ENCODE measurements at regions not wholly inside any gene's neighbourhood (a gene's known extent, or its start where the extent isn't known, plus 50 kb on each side); places are given as distances from the start of the nearest gene placed in this dataset.

DNA sequence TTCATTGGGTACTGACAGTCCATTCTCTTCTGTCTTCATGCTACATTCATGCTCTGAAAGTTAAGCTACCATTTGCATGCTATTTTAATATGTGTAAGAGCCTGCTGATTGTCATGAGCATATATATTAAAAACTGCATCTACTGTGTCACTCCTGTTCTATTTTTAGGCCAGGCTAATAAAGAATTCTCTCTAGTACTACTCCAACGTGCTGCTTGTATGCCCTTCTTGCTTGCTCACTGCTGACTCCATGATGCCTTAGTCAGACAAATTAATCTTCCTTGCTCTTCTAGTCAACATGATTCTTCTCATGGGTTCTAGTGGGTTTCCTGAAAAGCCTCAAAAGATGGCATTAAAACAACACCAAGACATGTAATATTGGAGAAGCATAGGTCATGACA, 1600.1 kb downstream of the DPP10 start:
- no peaks in the 10 kb centered on the region for H3K9me3 ChIP-seq (ENCODE audit: insufficient read depth, low read depth, low read length)
- no peak for TF ChIP-seq EZH2phosphoT487 (IDR thresholded peaks at IDR 0.05; ENCODE audit: borderline replicate concordance)
- TF ChIP-seq, protein P1, sequence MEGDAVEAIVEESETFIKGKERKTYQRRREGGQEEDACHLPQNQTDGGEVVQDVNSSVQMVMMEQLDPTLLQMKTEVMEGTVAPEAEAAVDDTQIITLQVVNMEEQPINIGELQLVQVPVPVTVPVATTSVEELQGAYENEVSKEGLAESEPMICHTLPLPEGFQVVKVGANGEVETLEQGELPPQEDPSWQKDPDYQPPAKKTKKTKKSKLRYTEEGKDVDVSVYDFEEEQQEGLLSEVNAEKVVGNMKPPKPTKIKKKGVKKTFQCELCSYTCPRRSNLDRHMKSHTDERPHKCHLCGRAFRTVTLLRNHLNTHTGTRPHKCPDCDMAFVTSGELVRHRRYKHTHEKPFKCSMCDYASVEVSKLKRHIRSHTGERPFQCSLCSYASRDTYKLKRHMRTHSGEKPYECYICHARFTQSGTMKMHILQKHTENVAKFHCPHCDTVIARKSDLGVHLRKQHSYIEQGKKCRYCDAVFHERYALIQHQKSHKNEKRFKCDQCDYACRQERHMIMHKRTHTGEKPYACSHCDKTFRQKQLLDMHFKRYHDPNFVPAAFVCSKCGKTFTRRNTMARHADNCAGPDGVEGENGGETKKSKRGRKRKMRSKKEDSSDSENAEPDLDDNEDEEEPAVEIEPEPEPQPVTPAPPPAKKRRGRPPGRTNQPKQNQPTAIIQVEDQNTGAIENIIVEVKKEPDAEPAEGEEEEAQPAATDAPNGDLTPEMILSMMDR (conservative IDR thresholded peaks at IDR 0.05; ENCODE audit: low read length) = no peak

DNA sequence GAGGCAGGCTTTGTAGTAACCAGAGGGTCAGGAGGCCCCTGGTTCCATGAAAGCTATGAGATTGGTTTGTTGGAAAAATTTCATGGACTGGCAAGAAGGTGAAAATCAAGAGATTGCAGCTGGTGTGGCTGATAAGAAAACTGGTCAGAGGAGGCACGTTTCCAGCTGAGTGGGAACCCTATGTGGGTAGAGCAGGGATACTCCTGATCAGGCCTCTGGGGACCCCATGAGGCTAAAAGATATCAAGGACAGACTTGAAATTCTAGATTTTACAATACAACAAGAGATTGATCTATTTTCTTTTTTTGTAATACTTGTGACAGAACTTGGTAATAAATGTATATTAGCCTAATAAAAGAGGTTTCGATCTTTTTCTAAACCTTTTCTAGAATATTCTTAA, 1615.1 kb downstream of the DPP10 start:
- no peaks in the 10 kb centered on the region for H3F3A ChIP-seq (ENCODE audit: low read depth)
- H3K4me1 ChIP-seq (ENCODE audit: insufficient read depth, low read length, poor library complexity, severe bottlenecking) = no peaks in the 10 kb centered on the region
- no peaks in the 10 kb centered on the region for H3K9me2 ChIP-seq (replicated peaks; ENCODE audit: low read depth, low read length)
- no peaks in the 10 kb centered on the region for H3K27me3 ChIP-seq (ENCODE audit: insufficient read depth, low read length, poor library complexity, severe bottlenecking)
- no peak overlapping the region for H3K9ac ChIP-seq (ENCODE audit: low read depth, low read length, poor library complexity, severe bottlenecking)
- H3K4me2 ChIP-seq (ENCODE audit: low read depth, low read length, poor library complexity, severe bottlenecking) = no peak overlapping the region
- H4K20me1 ChIP-seq (ENCODE audit: insufficient read depth, low read length, poor library complexity, severe bottlenecking) = no peaks in the 10 kb centered on the region
- H3K36me3 ChIP-seq (ENCODE audit: insufficient read depth, low read length) = no peaks in the 10 kb centered on the region
- no peak overlapping the region for H2AFZ ChIP-seq (ENCODE audit: low read length)
- H3K9me3 ChIP-seq (ENCODE audit: insufficient read depth, low read depth, low read length) = no peaks in the 10 kb centered on the region
- no peaks in the 10 kb centered on the region for H3K79me2 ChIP-seq (ENCODE audit: insufficient read depth, low read length)
- H3K4me3 ChIP-seq (ENCODE audit: low read length, poor library complexity, severe bottlenecking) = no peak overlapping the region
- no peak for TF ChIP-seq EZH2phosphoT487 (IDR thresholded peaks at IDR 0.05; ENCODE audit: borderline replicate concordance)
- TF ChIP-seq, protein P1 (conservative IDR thresholded peaks at IDR 0.05; ENCODE audit: low read length) = no peak

More for the DNA sequence above, 1600.1 kb downstream of the DPP10 start:
- Histone ChIP-seq H3K4me2 (ENCODE audit: low read depth, low read length, poor library complexity, severe bottlenecking) (no peak overlapping the region), H3K4me3 (ENCODE audit: low read length, poor library complexity, severe bottlenecking) (no peak overlapping the region), H4K20me1 (ENCODE audit: insufficient read depth, low read length, poor library complexity, severe bottlenecking) (no peaks in the 10 kb centered on the region), H3F3A (ENCODE audit: low read depth) (no peaks in the 10 kb centered on the region), H3K79me2 (ENCODE audit: insufficient read depth, low read length) (no peaks in the 10 kb centered on the region), H3K36me3 (ENCODE audit: insufficient read depth, low read length) (no peaks in the 10 kb centered on the region), H2AFZ (ENCODE audit: low read length) (no peak overlapping the region), H3K4me1 (ENCODE audit: insufficient read depth, low read length, poor library complexity, severe bottlenecking) (no peaks in the 10 kb centered on the region), H3K9me2 (replicated peaks; ENCODE audit: low read depth, low read length) (no peaks in the 10 kb centered on the region), H3K9ac (ENCODE audit: low read depth, low read length, poor library complexity, severe bottlenecking) (no peak overlapping the region), H3K27me3 (ENCODE audit: insufficient read depth, low read length, poor library complexity, severe bottlenecking) (no peaks in the 10 kb centered on the region)

DNA sequence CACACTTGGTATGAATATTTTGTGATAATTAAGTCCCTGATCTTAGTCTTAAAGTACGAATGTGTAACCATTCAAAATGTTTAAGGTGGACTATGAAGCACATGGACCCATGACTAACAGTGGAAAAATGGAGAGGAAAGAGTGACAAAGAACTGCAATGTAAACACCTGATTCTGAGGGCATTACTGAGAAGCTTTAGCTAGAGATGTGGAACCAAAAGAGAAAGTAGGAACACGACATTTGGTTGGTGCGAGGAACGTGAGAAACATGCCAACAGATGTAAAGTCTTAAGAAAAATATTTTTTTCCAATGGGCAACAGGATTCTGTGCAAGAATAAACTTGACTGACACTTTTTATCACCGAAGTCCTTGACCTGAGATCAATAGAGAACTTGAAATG, 1618.6 kb downstream of the DPP10 start:
- no peaks in the 10 kb centered on the region for H3K79me2 ChIP-seq (ENCODE audit: insufficient read depth, low read length)
- no peak overlapping the region for H3K4me3 ChIP-seq (ENCODE audit: low read length, poor library complexity, severe bottlenecking)
- H3K4me2 ChIP-seq (ENCODE audit: low read depth, low read length, poor library complexity, severe bottlenecking) = no peak overlapping the region
- H2AFZ ChIP-seq (ENCODE audit: low read length) = no peak overlapping the region
- H4K20me1 ChIP-seq (ENCODE audit: insufficient read depth, low read length, poor library complexity, severe bottlenecking) = no peaks in the 10 kb centered on the region
- no peak overlapping the region for H3K9ac ChIP-seq (ENCODE audit: low read depth, low read length, poor library complexity, severe bottlenecking)
- H3K36me3 ChIP-seq (ENCODE audit: insufficient read depth, low read length) = no peaks in the 10 kb centered on the region
- no peaks in the 10 kb centered on the region for H3K9me2 ChIP-seq (replicated peaks; ENCODE audit: low read depth, low read length)
- no peaks in the 10 kb centered on the region for H3K9me3 ChIP-seq (ENCODE audit: insufficient read depth, low read depth, low read length)
- H3F3A ChIP-seq (ENCODE audit: low read depth) = no peaks in the 10 kb centered on the region
- no peak for TF ChIP-seq EZH2phosphoT487 (IDR thresholded peaks at IDR 0.05; ENCODE audit: borderline replicate concordance)
- TF ChIP-seq, protein P1 (conservative IDR thresholded peaks at IDR 0.05; ENCODE audit: low read length) = no peak
- no peaks in the 10 kb centered on the region for H3K4me1 ChIP-seq (ENCODE audit: insufficient read depth, low read length, poor library complexity, severe bottlenecking)
- no peaks in the 10 kb centered on the region for H3K27me3 ChIP-seq (ENCODE audit: insufficient read depth, low read length, poor library complexity, severe bottlenecking)

Measured in Loucy (cell line).